Neural cell (in vitro differentiated cells): ENCODE measurements at regions not wholly inside any gene's neighbourhood (a gene's known extent, or its start where the extent isn't known, plus 50 kb on each side); places are given as distances from the start of the nearest gene placed in this dataset.

ENCODE experiments used
- H2AFZ ChIP-seq: fragments of 200-600, 300-800 bp; sonication (generic), shearing (Covaris generic); 2 replicates; pipeline ENCODE4 v1.6.0; 2014; ENCODE audit warnings: low read depth, mild to moderate bottlenecking, antibody characterized with exemption, low read length, moderate library complexity
- H3F3A ChIP-seq: fragments of 200-600 bp; shearing (Covaris generic); 2 replicates; pipeline ENCODE4 v1.6.1; 2016; ENCODE audit warnings: mild to moderate bottlenecking, moderate library complexity, mixed read lengths, antibody characterized with exemption, low read length; ENCODE audit not compliant: insufficient read depth, poor library complexity, severe bottlenecking
- H3K27ac ChIP-seq: fragments of 200-600, 300-800 bp; sonication (generic), shearing (Covaris generic); 2 replicates; pipeline ENCODE4 v1.5.1; 2014; ENCODE audit warnings: mild to moderate bottlenecking, low read length, moderate library complexity
- H3K27me3 ChIP-seq: fragments of 300-800, 200-600 bp; sonication (generic), shearing (Covaris generic); 2 replicates; pipeline ENCODE4 v1.6.0; 2014; ENCODE audit warnings: mild to moderate bottlenecking, low read depth, low read length, moderate library complexity; ENCODE audit not compliant: insufficient read depth
- H3K36me3 ChIP-seq: fragments of 300-800, 200-600 bp; sonication (generic), shearing (Covaris generic); 2 replicates; pipeline ENCODE4 v1.5.1; 2014; ENCODE audit warnings: mild to moderate bottlenecking, antibody characterized with exemption, low read length, moderate library complexity; ENCODE audit not compliant: insufficient read depth
- H3K4me2 ChIP-seq: fragments of 300-800, 200-600 bp; sonication (generic), shearing (Covaris generic); 2 replicates; pipeline ENCODE4 v1.6.0; 2014; ENCODE audit warnings: mild to moderate bottlenecking, low read length
- H3K4me3 ChIP-seq: fragments of 300-800, 200-600 bp; sonication (generic), shearing (Covaris generic); 2 replicates; pipeline ENCODE4 v1.5.1; 2014; ENCODE audit warnings: mild to moderate bottlenecking, low read length, moderate library complexity
- H3K79me2 ChIP-seq: fragments of 200-600 bp; shearing (Covaris generic); replicated peaks from 2 replicates; pipeline ENCODE4 v1.6.0; 2014; ENCODE audit warnings: mild to moderate bottlenecking, low read length, moderate library complexity; ENCODE audit not compliant: insufficient read depth
- H3K9ac ChIP-seq: fragments of 300-800, 200-600 bp; sonication (generic), shearing (Covaris generic); 2 replicates; pipeline ENCODE4 v1.6.1; 2016; ENCODE audit warnings: mild to moderate bottlenecking, low read length, mixed read lengths
- H3K9me2 ChIP-seq: fragments of 200-600 bp; shearing (Covaris generic); 2 replicates; pipeline ENCODE4 v1.6.1; 2016; ENCODE audit warnings: mild to moderate bottlenecking, low read length, mixed read lengths; ENCODE audit not compliant: insufficient read depth
- H3K9me3 ChIP-seq: fragments of 200-600, 300-800 bp; sonication (generic), shearing (Covaris generic); 2 replicates; pipeline ENCODE4 v1.6.1; 2016; ENCODE audit warnings: mild to moderate bottlenecking, mixed run types, low read length, moderate library complexity, mixed read lengths
- H4K20me1 ChIP-seq: fragments of 200-600 bp; shearing (Covaris generic); 2 replicates; pipeline ENCODE4 v1.6.1; 2016; ENCODE audit warnings: mild to moderate bottlenecking, mixed run types; ENCODE audit not compliant: insufficient read depth
- EP300 ChIP-seq: fragments of 450-650 bp; conservative IDR thresholded peaks from 2 replicates; pipeline ENCODE4 v1.6.1; 2014; ENCODE audit warnings: antibody characterized with exemption, mild to moderate bottlenecking, moderate library complexity; ENCODE audit not compliant: poor library complexity, severe bottlenecking
- EZH2 ChIP-seq: fragments of 200-600, 300-800 bp; shearing (Covaris generic), sonication (generic); IDR thresholded peaks from 2 replicates; pipeline ENCODE4 v1.6.1; 2014; ENCODE audit warnings: antibody characterized with exemption, low read length, borderline replicate concordance, mild to moderate bottlenecking; ENCODE audit not compliant: insufficient read depth, poor library complexity, severe bottlenecking
- MXI1 ChIP-seq: fragments of 450-650 bp; conservative IDR thresholded peaks from 2 replicates; pipeline ENCODE4 v1.6.1; 2014; ENCODE audit warnings: antibody characterized with exemption, mild to moderate bottlenecking; ENCODE audit not compliant: poor library complexity, severe bottlenecking
- POLR2AphosphoS5 ChIP-seq: IDR thresholded peaks from 2 replicates; pipeline ENCODE4 v1.6.1; 2012
- RAD21 ChIP-seq: fragments of 450-650 bp; conservative IDR thresholded peaks from 2 replicates; pipeline ENCODE4 v1.6.1; 2014; ENCODE audit warnings: antibody characterized with exemption, mild to moderate bottlenecking, moderate library complexity
- SMC3 ChIP-seq: fragments of 450-650 bp; conservative IDR thresholded peaks from 2 replicates; pipeline ENCODE4 v1.6.1; 2014; ENCODE audit warnings: antibody characterized with exemption, mild to moderate bottlenecking, moderate library complexity; ENCODE audit not compliant: poor library complexity
- TAF1 ChIP-seq: IDR thresholded peaks from 2 replicates; pipeline ENCODE4 v1.6.1; 2012; ENCODE audit warnings: low read depth
- TF ChIP-seq, protein P1 (sequence below): IDR thresholded peaks from 2 replicates; pipeline ENCODE4 v1.6.1; 2012; ENCODE audit warnings: borderline replicate concordance
- TF ChIP-seq, protein P2 (sequence below): fragments of 450-650 bp; IDR thresholded peaks from 2 replicates; pipeline ENCODE4 v1.5.1; 2014; ENCODE audit warnings: antibody characterized with exemption, mild to moderate bottlenecking, moderate library complexity; ENCODE audit not compliant: poor library complexity, severe bottlenecking

- TF ChIP-seq, protein P1, sequence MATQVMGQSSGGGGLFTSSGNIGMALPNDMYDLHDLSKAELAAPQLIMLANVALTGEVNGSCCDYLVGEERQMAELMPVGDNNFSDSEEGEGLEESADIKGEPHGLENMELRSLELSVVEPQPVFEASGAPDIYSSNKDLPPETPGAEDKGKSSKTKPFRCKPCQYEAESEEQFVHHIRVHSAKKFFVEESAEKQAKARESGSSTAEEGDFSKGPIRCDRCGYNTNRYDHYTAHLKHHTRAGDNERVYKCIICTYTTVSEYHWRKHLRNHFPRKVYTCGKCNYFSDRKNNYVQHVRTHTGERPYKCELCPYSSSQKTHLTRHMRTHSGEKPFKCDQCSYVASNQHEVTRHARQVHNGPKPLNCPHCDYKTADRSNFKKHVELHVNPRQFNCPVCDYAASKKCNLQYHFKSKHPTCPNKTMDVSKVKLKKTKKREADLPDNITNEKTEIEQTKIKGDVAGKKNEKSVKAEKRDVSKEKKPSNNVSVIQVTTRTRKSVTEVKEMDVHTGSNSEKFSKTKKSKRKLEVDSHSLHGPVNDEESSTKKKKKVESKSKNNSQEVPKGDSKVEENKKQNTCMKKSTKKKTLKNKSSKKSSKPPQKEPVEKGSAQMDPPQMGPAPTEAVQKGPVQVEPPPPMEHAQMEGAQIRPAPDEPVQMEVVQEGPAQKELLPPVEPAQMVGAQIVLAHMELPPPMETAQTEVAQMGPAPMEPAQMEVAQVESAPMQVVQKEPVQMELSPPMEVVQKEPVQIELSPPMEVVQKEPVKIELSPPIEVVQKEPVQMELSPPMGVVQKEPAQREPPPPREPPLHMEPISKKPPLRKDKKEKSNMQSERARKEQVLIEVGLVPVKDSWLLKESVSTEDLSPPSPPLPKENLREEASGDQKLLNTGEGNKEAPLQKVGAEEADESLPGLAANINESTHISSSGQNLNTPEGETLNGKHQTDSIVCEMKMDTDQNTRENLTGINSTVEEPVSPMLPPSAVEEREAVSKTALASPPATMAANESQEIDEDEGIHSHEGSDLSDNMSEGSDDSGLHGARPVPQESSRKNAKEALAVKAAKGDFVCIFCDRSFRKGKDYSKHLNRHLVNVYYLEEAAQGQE: no peak
- no peak for TF ChIP-seq MXI1
Observed at GRCh38 chr15:93706495-93707292, 524.7 kb upstream of the MCTP2 start.

DNA sequence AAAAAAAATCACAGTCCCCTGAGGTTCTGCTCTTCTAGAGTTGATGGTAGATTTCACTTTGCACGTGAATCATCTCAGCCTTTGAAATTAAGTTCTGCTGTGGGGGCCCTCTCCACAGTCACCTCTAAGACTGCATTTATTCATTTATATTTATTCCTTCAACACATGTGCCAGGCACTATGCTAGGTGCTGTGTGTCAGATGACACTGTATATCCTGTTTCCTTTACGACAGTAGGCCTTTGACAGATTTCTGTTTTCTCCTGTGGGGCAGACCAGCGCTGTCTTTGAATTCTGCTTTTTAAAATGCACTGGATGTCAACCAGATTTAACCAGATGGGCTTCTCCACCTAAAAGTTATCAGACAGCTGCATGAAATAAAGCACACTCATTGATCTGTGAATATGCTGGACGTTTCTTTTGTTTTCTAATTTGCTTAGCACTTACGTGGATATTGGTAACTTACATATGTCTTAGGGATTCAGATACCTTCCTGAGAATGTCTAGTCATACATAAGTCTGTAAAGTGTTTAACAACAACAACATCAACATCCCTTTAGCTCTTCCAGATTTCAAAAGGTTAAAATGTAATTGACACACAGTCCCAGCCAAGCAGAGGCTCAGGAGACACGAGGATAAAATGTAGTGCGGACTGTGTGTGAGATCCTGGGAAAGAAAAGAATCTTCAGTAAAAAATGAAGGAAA lies 525.5 kb upstream of the MCTP2 start:
- no peaks in the 10 kb centered on the region for H3K9me3 ChIP-seq
- H3K4me2 ChIP-seq: no peak overlapping the region
- no peak overlapping the region for H3K27ac ChIP-seq
- no peak overlapping the region for H3K4me3 ChIP-seq
- H3F3A ChIP-seq: no peaks in the 10 kb centered on the region
- no peaks in the 10 kb centered on the region for H3K9me2 ChIP-seq
- no peak overlapping the region for H3K9ac ChIP-seq
- H2AFZ ChIP-seq: no peak overlapping the region
- no peaks in the 10 kb centered on the region for H3K27me3 ChIP-seq
- no peaks in the 10 kb centered on the region for H3K36me3 ChIP-seq
- no peaks in the 10 kb centered on the region for H4K20me1 ChIP-seq
- TF ChIP-seq SMC3 (no peak), POLR2AphosphoS5 (no peak), EZH2 (no peak), TAF1 (no peak), RAD21 (no peak), EP300 (no peak), MXI1 (no peak)
- TF ChIP-seq, protein P1: no peak
- TF ChIP-seq, protein P2, sequence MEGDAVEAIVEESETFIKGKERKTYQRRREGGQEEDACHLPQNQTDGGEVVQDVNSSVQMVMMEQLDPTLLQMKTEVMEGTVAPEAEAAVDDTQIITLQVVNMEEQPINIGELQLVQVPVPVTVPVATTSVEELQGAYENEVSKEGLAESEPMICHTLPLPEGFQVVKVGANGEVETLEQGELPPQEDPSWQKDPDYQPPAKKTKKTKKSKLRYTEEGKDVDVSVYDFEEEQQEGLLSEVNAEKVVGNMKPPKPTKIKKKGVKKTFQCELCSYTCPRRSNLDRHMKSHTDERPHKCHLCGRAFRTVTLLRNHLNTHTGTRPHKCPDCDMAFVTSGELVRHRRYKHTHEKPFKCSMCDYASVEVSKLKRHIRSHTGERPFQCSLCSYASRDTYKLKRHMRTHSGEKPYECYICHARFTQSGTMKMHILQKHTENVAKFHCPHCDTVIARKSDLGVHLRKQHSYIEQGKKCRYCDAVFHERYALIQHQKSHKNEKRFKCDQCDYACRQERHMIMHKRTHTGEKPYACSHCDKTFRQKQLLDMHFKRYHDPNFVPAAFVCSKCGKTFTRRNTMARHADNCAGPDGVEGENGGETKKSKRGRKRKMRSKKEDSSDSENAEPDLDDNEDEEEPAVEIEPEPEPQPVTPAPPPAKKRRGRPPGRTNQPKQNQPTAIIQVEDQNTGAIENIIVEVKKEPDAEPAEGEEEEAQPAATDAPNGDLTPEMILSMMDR: no peak
- H3K79me2 ChIP-seq: no peaks in the 10 kb centered on the region

More at GRCh38 chr15:93706495-93707292, 524.7 kb upstream of the MCTP2 start:
- Histone ChIP-seq H2AFZ (no peak overlapping the region), H3K79me2 (no peaks in the 10 kb centered on the region), H4K20me1 (no peaks in the 10 kb centered on the region), H3K27me3 (no peaks in the 10 kb centered on the region), H3K4me3 (no peak overlapping the region), H3K4me2 (no peak overlapping the region), H3K9ac (no peak overlapping the region), H3K9me2 (no peaks in the 10 kb centered on the region), H3K27ac (no peak overlapping the region), H3F3A (no peaks in the 10 kb centered on the region), H3K9me3 (no peaks in the 10 kb centered on the region), H3K36me3 (no peaks in the 10 kb centered on the region)
